Tibial artery (tissue), 4 donors: ENCODE measurements at regions not wholly inside any gene's neighbourhood (a gene's known extent, or its start where the extent isn't known, plus 50 kb on each side); places are given as distances from the start of the nearest gene placed in this dataset.

Experiments
- DNase-seq, 2 donors: peaks; one replicate each; pipeline ENCODE4 v3.0.0-alpha.2; 2019
- H3K27ac ChIP-seq, 2 donors: fragments of 200-600 bp; sonication (generic) in 1 of 2; 1 replicate in 1 of 2; 2 replicates in 1 of 2; pipeline ENCODE4 v1.5.1; 2018 to 2019; ENCODE audit warnings: mild to moderate bottlenecking in 1 of 2
- H3K27me3 ChIP-seq, 2 donors: fragments of 200-600 bp; sonication (generic) in 1 of 2; one replicate each; pipeline versions ENCODE4 v1.5.1 to v1.6.0; 2016 to 2019
- H3K36me3 ChIP-seq, 3 donors: fragments of 200-600 bp; sonication (generic) in 2 of 3; one replicate each; pipeline ENCODE4 v1.5.1; 2016 to 2019; ENCODE audit warnings: mild to moderate bottlenecking in 2 of 3
- H3K4me1 ChIP-seq, 4 donors: fragments of 200-600 bp; sonication (generic) in 2 of 4; 1 replicate in 3 of 4; 2 replicates in 1 of 4; pipeline ENCODE4 v1.5.1; 2016 to 2019
- H3K4me3 ChIP-seq, 2 donors: fragments of 200-600 bp; sonication (generic) in 1 of 2; 1 replicate in 1 of 2; 2 replicates in 1 of 2; pipeline ENCODE4 v1.5.1; 2018 to 2019; ENCODE audit warnings: mild to moderate bottlenecking in 2 of 2
- H3K9me3 ChIP-seq, 3 donors: fragments of 200-600 bp; sonication (generic) in 1 of 3; one replicate each; pipeline ENCODE4 v1.5.1; 2016 to 2019
- CTCF ChIP-seq, 2 experiments: fragments of 200-600 bp in 1 of 2; fragments of 450-650 bp in 1 of 2; IDR thresholded peaks; one replicate each; pipeline ENCODE4 v1.5.1; 2017 to 2019; ENCODE audit warnings: antibody characterized with exemption in 2 of 2, mild to moderate bottlenecking in 1 of 2, moderate library complexity in 1 of 2
- intact Hi-C: fragments of 100-400 bp; cut with DNase I; formaldehyde crosslinking; loops from one replicate; pipeline ENCODE4 v1.15.0; 2023; ENCODE audit warnings: low total_unique reads

- Histone ChIP-seq H3K4me3 (no peak overlapping the region), H3K27me3 (peaks cover 0 to 4% of the 10 kb centered on the region in 2 donors), H3K4me1 (no peaks in the 10 kb centered on the region), H3K9me3 (no peaks in the 10 kb centered on the region), H3K36me3 (no peaks in the 10 kb centered on the region), H3K27ac (no peak overlapping the region)
- intact Hi-C loops: no loop called here
- no peak for DNase-seq
- TF ChIP-seq CTCF (IDR thresholded peaks at IDR 0.05): no peak
Observed at GRCh38 chr2:216296856-216297255, 75.4 kb downstream of the MARCHF4 start.

- H3K27me3 ChIP-seq: no peaks in the 10 kb centered on the region
Observed at GRCh38 chr2:216294305-216294704, 78.0 kb downstream of the MARCHF4 start.

GRCh38 chr2:216293883-216294282, 78.4 kb downstream of the MARCHF4 start:
- TF ChIP-seq CTCF (IDR thresholded peaks at IDR 0.05): no peak
- Histone ChIP-seq H3K27me3 (no peaks in the 10 kb centered on the region), H3K36me3 (no peaks in the 10 kb centered on the region), H3K4me3 (no peak overlapping the region), H3K4me1 (no peaks in the 10 kb centered on the region), H3K9me3 (no peaks in the 10 kb centered on the region), H3K27ac (no peak overlapping the region)
- DNase-seq: no peak
- intact Hi-C loops: no loop called here

More at GRCh38 chr2:216294305-216294704, 78.0 kb downstream of the MARCHF4 start:
- no peak for TF ChIP-seq CTCF (IDR thresholded peaks at IDR 0.05)
- no peaks in the 10 kb centered on the region for H3K9me3 ChIP-seq
- no peak overlapping the region for H3K27ac ChIP-seq
- H3K36me3 ChIP-seq: no peaks in the 10 kb centered on the region
- H3K4me3 ChIP-seq: no peak overlapping the region
- no peak for DNase-seq
- no peaks in the 10 kb centered on the region for H3K4me1 ChIP-seq
- intact Hi-C loops: no loop called here

- intact Hi-C loops: no loop called here
- H3K4me3 ChIP-seq: no peak overlapping the region
- no peaks in the 10 kb centered on the region for H3K4me1 ChIP-seq
- no peak overlapping the region for H3K27ac ChIP-seq
- peaks cover 0 to 8% of the 10 kb centered on the region in 2 donors for H3K27me3 ChIP-seq
- no peaks in the 10 kb centered on the region for H3K36me3 ChIP-seq
- no peak for DNase-seq
- TF ChIP-seq CTCF (IDR thresholded peaks at IDR 0.05): no peak
- no peaks in the 10 kb centered on the region for H3K9me3 ChIP-seq
Observed at GRCh38 chr2:216292886-216293301, 79.4 kb downstream of the MARCHF4 start.

DNA sequence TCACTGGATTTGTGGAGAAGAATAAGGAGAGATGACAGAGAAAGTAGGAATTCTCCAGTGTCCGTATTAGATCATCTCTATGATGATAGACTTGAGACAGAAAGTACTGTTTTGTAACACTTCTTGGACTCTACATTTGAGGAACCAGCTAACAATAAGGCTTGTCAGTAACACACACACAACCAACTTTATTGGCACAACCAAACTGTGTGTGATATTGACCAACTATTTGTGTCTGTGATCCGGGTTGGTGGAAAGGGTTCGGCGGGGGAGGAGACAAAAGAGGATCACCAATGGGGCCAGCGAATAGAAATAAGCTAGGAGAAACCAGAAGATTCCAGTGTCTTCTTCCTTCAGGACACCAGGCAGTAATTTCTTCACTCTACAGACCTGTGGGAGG, 79.8 kb downstream of the MARCHF4 start:
- intact Hi-C loops: no loop called here
- no peaks in the 10 kb centered on the region for H3K4me1 ChIP-seq
- H3K4me3 ChIP-seq: no peak overlapping the region
- no peaks in the 10 kb centered on the region for H3K9me3 ChIP-seq
- no peak overlapping the region for H3K27ac ChIP-seq
- TF ChIP-seq CTCF (IDR thresholded peaks at IDR 0.05): no peak
- peaks cover 0 to 10% of the 10 kb centered on the region in 2 donors for H3K27me3 ChIP-seq
- no peak for DNase-seq
- no peaks in the 10 kb centered on the region for H3K36me3 ChIP-seq

DNA sequence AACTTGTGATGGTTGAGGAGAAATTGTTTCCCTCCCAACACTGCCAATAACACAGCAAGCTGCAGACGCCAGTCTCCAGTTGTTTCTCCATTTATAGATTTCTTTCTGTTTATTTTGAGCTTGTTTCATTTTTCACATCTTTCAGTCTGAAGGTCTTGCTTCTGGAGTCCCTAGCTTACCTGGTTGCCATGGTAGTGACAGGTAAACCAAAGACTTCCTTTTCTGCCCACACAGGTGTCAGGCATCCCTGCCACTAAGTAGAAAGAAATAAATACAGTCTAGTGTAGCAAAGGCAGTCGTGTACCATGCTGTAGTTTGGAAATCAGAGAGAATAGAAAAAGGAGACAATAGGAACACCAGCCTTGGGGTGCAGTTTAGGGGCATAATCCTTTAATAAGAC, 82.8 kb downstream of the MARCHF4 start:
- intact Hi-C loops: no loop called here
- H3K9me3 ChIP-seq: no peaks in the 10 kb centered on the region
- H3K4me3 ChIP-seq: no peak overlapping the region
- no peaks in the 10 kb centered on the region for H3K36me3 ChIP-seq
- no peak for TF ChIP-seq CTCF (IDR thresholded peaks at IDR 0.05)
- no peak overlapping the region for H3K27ac ChIP-seq
- no peaks in the 10 kb centered on the region for H3K4me1 ChIP-seq
- no peak for DNase-seq
- peaks cover 0 to 35% of the 10 kb centered on the region in 2 donors for H3K27me3 ChIP-seq
